Ectodermal cell (in vitro differentiated cells): ENCODE measurements at regions not wholly inside any gene's neighbourhood (a gene's known extent, or its start where the extent isn't known, plus 50 kb on each side); places are given as distances from the start of the nearest gene placed in this dataset.

Experiments
- H3K27ac ChIP-seq: 2 replicates; pipeline ENCODE4 v1.7.0; 2013; ENCODE audit warnings: mild to moderate bottlenecking, low read depth, low read length; ENCODE audit not compliant: insufficient read depth, poor library complexity, severe bottlenecking
- H3K27me3 ChIP-seq: 2 replicates; pipeline ENCODE4 v1.7.0; 2013; ENCODE audit warnings: mild to moderate bottlenecking, low read length; ENCODE audit not compliant: insufficient read depth, control insufficient read depth, poor library complexity, severe bottlenecking
- H3K36me3 ChIP-seq: one replicate; pipeline ENCODE4 v1.7.0; 2013; ENCODE audit warnings: low read length; ENCODE audit not compliant: control insufficient read depth, insufficient read depth
- H3K4me1 ChIP-seq: one replicate; pipeline ENCODE4 v1.7.0; 2013; ENCODE audit warnings: low read length; ENCODE audit not compliant: control insufficient read depth, insufficient read depth
- H3K4me3 ChIP-seq: 2 replicates; pipeline ENCODE4 v1.7.0; 2013; ENCODE audit warnings: low read depth, low read length, control low read depth; ENCODE audit not compliant: insufficient read depth
- H3K9me3 ChIP-seq: 2 replicates; pipeline ENCODE4 v1.7.0; 2013; ENCODE audit warnings: mild to moderate bottlenecking, low read length, moderate library complexity; ENCODE audit not compliant: control insufficient read depth
- WGBS, 2 experiments: methylation state at CpG; one replicate each; pipeline ENCODE4 v1.1.7; 2013; ENCODE audit warnings: missing lambda C conversion rate in 2 of 2; 5-methylcytosine and 5-hydroxymethylcytosine counted together

DNA sequence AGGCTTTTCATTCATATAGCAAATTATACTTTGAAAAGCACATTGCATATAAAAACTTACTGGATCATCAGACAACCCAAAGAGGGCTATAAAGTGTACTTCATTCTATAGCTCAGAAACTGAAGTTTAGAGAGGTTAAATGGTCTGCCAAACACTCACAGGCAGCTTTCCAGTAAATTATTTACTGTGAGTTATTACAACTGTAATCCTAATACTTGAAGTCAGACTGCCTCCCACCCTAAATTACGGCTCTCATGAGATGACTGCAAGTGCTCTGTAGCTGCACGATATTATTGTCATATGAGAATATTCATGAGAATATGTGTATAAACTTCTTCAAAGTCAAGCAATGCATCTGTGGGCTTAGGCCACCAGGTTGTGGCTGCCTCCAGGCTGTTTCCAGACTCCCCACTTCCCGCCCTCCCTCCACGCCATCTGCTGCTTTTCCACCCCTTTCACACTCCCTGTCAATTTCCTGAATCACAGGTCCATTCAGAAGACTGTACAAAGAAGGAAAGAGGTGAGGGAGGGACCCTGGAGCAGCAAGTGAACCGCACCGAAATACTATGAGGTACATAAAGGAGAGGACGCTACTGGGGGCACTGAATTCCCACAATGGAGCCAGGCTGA lies 111.1 kb upstream of the SPOPL start:
- H3K9me3 ChIP-seq = no peaks in the 10 kb centered on the region
- no peaks in the 10 kb centered on the region for H3K27me3 ChIP-seq
- no peaks in the 10 kb centered on the region for H3K4me1 ChIP-seq
- H3K4me3 ChIP-seq = no peak overlapping the region
- H3K36me3 ChIP-seq = no peaks in the 10 kb centered on the region
- 88 to 91% methylated on average over 7 of the region's 7 CpGs for WGBS, 2 experiments
- H3K27ac ChIP-seq = no peak overlapping the region

- Histone ChIP-seq H3K36me3 (no peaks in the 10 kb centered on the region), H3K4me1 (no peaks in the 10 kb centered on the region), H3K27ac (no peak overlapping the region), H3K9me3 (no peaks in the 10 kb centered on the region), H3K4me3 (no peak overlapping the region), H3K27me3 (no peaks in the 10 kb centered on the region)
- 87 to 96% methylated on average over 5 of the region's 5 CpGs for WGBS, 2 experiments
These were observed 109.6 kb upstream of the SPOPL start for GRCh38 chr2:138391946-138392345.

GRCh38 chr2:138395565-138396306 lies 105.8 kb upstream of the SPOPL start:
- Histone ChIP-seq H3K36me3 (no peaks in the 10 kb centered on the region), H3K27ac (no peak overlapping the region), H3K4me3 (no peak overlapping the region), H3K9me3 (no peaks in the 10 kb centered on the region), H3K4me1 (no peaks in the 10 kb centered on the region), H3K27me3 (no peaks in the 10 kb centered on the region)
- 93 to 98% methylated on average over 2 of the region's 2 CpGs for WGBS, 2 experiments

DNA sequence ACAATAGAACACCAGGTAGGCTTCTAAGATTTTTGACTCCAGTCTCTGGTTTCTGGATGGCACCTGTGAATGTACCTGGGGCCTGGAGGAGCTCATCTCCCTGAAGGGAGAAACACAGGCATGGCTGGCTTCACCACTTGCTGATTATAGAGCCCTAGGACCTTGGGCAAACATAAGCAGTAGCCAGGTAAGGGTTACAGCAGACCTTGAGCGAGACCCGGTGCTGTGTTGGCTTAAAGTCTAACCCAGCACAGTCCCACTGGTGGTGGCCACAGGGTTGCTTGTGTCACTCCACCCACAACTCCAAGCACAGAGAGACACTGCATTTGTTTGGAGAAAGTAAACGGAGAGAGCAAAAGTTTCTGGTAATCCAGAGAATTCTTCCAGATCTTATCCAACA lies 104.7 kb upstream of the SPOPL start:
- Histone ChIP-seq H3K4me1 (no peaks in the 10 kb centered on the region), H3K27ac (no peak overlapping the region), H3K9me3 (no peaks in the 10 kb centered on the region), H3K36me3 (no peaks in the 10 kb centered on the region), H3K27me3 (no peaks in the 10 kb centered on the region), H3K4me3 (no peak overlapping the region)
- WGBS, 2 experiments = 92 to 93% methylated on average over 3 of the region's 3 CpGs

DNA sequence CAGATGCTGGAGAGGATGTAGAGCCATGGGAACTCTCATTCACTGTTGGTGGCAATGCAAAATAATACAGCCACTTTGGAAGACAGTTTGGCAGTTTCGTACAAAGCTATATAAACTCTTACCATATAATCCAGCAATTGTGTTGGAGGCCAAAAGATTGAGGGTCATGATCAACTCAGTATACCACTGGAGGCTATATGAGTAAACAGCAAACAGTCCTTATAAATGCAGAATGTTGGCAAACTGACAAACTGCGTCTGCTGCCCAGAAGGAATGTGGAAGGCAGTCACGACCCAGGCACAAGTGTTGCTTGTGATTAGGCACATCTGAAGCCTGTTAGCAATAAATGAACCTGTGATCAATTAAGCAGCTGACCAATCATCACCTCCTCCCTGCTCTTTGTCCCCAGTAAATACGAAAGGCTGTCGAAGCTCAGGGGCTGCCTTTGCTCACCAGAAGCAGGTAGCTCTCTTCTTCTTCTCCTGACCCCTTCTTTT lies 98.1 kb upstream of the SPOPL start:
- no peaks in the 10 kb centered on the region for H3K4me1 ChIP-seq
- WGBS, 2 experiments = 87 to 92% methylated on average over 5 of the region's 5 CpGs
- H3K9me3 ChIP-seq = no peaks in the 10 kb centered on the region
- no peak overlapping the region for H3K27ac ChIP-seq
- H3K4me3 ChIP-seq = no peak overlapping the region
- H3K27me3 ChIP-seq = no peaks in the 10 kb centered on the region
- H3K36me3 ChIP-seq = no peaks in the 10 kb centered on the region

DNA sequence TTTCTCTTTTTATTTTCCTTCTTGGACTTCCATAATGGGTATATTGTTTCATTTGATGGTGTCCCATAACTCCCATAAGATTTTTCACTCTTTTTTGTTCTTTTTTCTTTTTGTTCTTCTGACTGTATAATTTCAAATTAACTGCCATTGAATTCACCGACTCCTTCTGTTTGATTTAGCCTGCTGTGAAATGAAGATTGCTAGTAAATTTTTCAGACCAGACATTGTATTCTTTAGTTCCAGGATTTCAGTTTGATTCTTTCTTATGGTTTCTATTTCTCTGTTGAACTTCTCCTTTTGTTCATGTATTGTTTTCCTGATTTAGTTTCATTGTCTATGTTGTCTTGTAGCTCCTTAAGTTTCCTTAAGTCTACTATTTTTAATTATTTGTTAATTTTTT lies 87.6 kb upstream of the SPOPL start:
- 80 to 94% methylated on average over 1 of the region's 1 CpG for WGBS, 2 experiments
- H3K4me1 ChIP-seq = no peaks in the 10 kb centered on the region
- H3K27me3 ChIP-seq = no peaks in the 10 kb centered on the region
- no peak overlapping the region for H3K27ac ChIP-seq
- H3K36me3 ChIP-seq = no peaks in the 10 kb centered on the region
- H3K9me3 ChIP-seq = no peaks in the 10 kb centered on the region
- H3K4me3 ChIP-seq = no peak overlapping the region

DNA sequence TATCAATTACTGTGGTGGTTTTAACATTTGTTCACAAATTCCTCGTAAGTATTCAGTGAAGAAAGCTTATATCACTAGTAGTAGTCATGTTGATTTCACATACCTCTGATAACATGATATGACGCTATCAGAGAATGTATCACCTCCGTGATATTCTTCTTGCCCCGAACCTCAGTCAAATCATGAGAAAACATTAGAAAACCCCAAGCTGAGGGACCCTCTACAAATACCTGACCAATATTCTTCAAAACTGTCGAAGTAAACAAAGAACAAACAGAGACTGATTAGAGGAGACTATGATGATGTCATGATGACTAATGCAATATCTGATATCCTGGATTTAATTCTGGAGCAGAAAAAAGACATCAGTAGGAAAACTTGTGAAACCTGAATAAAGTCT lies 85.6 kb upstream of the SPOPL start:
- Histone ChIP-seq H3K4me3 (no peak overlapping the region), H3K27ac (no peak overlapping the region), H3K9me3 (no peaks in the 10 kb centered on the region), H3K4me1 (no peaks in the 10 kb centered on the region), H3K36me3 (no peaks in the 10 kb centered on the region), H3K27me3 (no peaks in the 10 kb centered on the region)
- 53 to 57% methylated on average over 4 to 5 of the region's 5 CpGs for WGBS, 2 experiments

- no peaks in the 10 kb centered on the region for H3K36me3 ChIP-seq
- no peaks in the 10 kb centered on the region for H3K4me1 ChIP-seq
- no peaks in the 10 kb centered on the region for H3K27me3 ChIP-seq
- 90% methylated on average over 2 of the region's 2 CpGs; no CpG with 5 or more reads in 1 of the 2 experiments for WGBS, 2 experiments
- no peak overlapping the region for H3K4me3 ChIP-seq
- no peak overlapping the region for H3K27ac ChIP-seq
- no peaks in the 10 kb centered on the region for H3K9me3 ChIP-seq
These were observed 83.1 kb upstream of the SPOPL start for GRCh38 chr2:138418453-138418852.

DNA sequence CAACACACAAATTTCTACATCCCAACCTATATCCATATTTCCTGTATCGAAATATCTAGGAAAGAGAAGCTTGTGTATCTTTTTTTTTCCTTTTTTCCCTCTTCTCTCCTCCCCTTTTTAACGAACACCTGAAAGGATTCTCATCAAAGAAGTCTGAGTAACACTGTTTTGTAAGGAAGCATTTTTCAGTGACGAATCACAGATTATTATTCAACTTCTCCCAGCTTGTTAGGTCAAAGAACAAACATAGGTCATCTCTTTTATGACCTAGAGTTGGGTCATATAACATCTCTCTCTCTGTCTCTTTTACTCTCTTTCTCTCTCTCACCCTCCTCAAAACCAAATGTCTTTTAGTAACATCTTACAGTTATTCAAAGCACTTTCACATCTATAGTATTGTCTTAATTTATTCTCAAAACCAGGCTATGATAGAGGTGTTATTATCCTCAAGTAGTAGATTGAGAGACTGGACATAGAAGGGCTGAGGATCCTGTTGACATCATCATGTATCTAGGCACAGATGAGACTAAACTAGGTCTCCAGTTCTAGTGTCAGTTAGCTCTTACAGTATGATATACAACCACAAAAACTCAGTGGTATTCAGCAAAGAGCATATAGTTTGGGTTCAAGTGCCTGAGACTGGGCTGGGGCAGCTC lies 80.1 kb upstream of the SPOPL start:
- no peak overlapping the region for H3K27ac ChIP-seq
- H3K9me3 ChIP-seq = no peaks in the 10 kb centered on the region
- 82 to 92% methylated on average over 3 of the region's 3 CpGs for WGBS, 2 experiments
- H3K36me3 ChIP-seq = no peaks in the 10 kb centered on the region
- H3K4me1 ChIP-seq = no peaks in the 10 kb centered on the region
- no peaks in the 10 kb centered on the region for H3K27me3 ChIP-seq
- H3K4me3 ChIP-seq = no peak overlapping the region

DNA sequence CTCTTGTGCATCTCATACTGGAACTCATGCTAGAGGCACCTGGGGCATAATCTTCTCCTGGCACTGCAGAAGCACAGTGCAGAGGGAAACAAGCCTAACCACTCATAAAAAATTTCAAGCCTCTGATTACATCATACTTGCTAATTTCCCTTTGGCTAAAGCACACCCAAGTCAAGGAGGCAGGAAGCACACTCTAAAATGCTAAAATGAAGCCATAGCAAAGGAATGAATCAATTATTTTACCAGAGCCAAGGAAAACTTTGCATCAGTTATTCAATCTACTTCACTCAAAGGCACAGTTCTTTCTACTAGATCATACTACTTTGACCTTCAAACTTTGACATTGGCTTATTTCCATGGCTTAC lies 79.6 kb upstream of the SPOPL start:
- H3K27ac ChIP-seq = no peak overlapping the region
- no peaks in the 10 kb centered on the region for H3K27me3 ChIP-seq
- no peak overlapping the region for H3K4me3 ChIP-seq
- H3K9me3 ChIP-seq = no peaks in the 10 kb centered on the region
- no peaks in the 10 kb centered on the region for H3K36me3 ChIP-seq
- H3K4me1 ChIP-seq = no peaks in the 10 kb centered on the region
